DMS79 treated with DMSO at 0.1 percent for 48 hours (cell line): ENCODE measurements at regions not wholly inside any gene's neighbourhood (a gene's known extent, or its start where the extent isn't known, plus 50 kb on each side); places are given as distances from the start of the nearest gene placed in this dataset.
A peak's percentile ranks its signal among the peaks of the same experiment; 100 is the strongest.
"Not testable (repeated sequence)": the region's sequence is repeated elsewhere in the genome, so short reads cannot be mapped to it uniquely, and the experiment has no call there.

Experiments
- DNase-seq: peaks from one replicate; lab custom pipeline; 2025; lab: John Stamatoyannopoulos, UW

GRCh38 chr21:35201799-35202198 lies 152.7 kb upstream of the RUNX1 start:
- no peak for DNase-seq

GRCh38 chr21:35201288-35201687 lies 152.2 kb upstream of the RUNX1 start:
- no peak for DNase-seq

- no peak for DNase-seq
Measured at GRCh38 chr21:35199733-35200015, 150.6 kb upstream of the RUNX1 start.

- no peak for DNase-seq
Measured at GRCh38 chr21:35198982-35199732, 150.1 kb upstream of the RUNX1 start.

GRCh38 chr21:35198565-35198964 lies 149.5 kb upstream of the RUNX1 start:
- no peak for DNase-seq

GRCh38 chr21:35197992-35198431 lies 148.9 kb upstream of the RUNX1 start:
- DNase-seq = no peak

GRCh38 chr21:35197191-35197590 lies 148.1 kb upstream of the RUNX1 start:
- DNase-seq = no peak

- DNase-seq = no peak
Measured at GRCh38 chr21:35196128-35196527, 147.0 kb upstream of the RUNX1 start.

- DNase-seq = no peak
Measured at GRCh38 chr21:35195232-35195631, 146.1 kb upstream of the RUNX1 start.

GRCh38 chr21:35191754-35192153 lies 142.7 kb upstream of the RUNX1 start:
- no peak for DNase-seq

- no peak for DNase-seq
Measured at GRCh38 chr21:35191128-35191527, 142.0 kb upstream of the RUNX1 start.

GRCh38 chr21:35190201-35190701 lies 141.1 kb upstream of the RUNX1 start:
- DNase-seq = no peak

- no peak for DNase-seq
Measured at GRCh38 chr21:35189077-35189863, 140.2 kb upstream of the RUNX1 start.

GRCh38 chr21:35183389-35183788 lies 134.3 kb upstream of the RUNX1 start:
- not testable (repeated sequence) for DNase-seq

GRCh38 chr21:35179990-35180540 lies 131.0 kb upstream of the RUNX1 start:
- peak; percentile 57 for DNase-seq

- DNase-seq = no peak
Measured at GRCh38 chr21:35178827-35179226, 129.7 kb upstream of the RUNX1 start.

- DNase-seq = no peak
Measured at GRCh38 chr21:35178098-35178497, 129.0 kb upstream of the RUNX1 start.

GRCh38 chr21:35172231-35172630 lies 123.1 kb upstream of the RUNX1 start:
- no peak for DNase-seq

- DNase-seq = no peak
Measured at GRCh38 chr21:35171385-35171784, 122.3 kb upstream of the RUNX1 start.

- DNase-seq = no peak
Measured at GRCh38 chr21:35170818-35171217, 121.7 kb upstream of the RUNX1 start.

- DNase-seq = no peak
Measured at GRCh38 chr21:35170244-35170643, 121.1 kb upstream of the RUNX1 start.

- DNase-seq = no peak
Measured at GRCh38 chr21:35169574-35169973, 120.5 kb upstream of the RUNX1 start.

GRCh38 chr21:35168735-35169134 lies 119.6 kb upstream of the RUNX1 start:
- DNase-seq = no peak
